Smooth muscle cell (in vitro differentiated cells): ENCODE measurements at regions not wholly inside any gene's neighbourhood (a gene's known extent, or its start where the extent isn't known, plus 50 kb on each side); places are given as distances from the start of the nearest gene placed in this dataset.

ENCODE experiments used
- DNase-seq: peaks from one replicate; lab custom pipeline; 2025; ENCODE audit not compliant: unreplicated experiment; lab: John Stamatoyannopoulos, UW
- H2AFZ ChIP-seq: fragments of 200-600 bp; sonication (generic); 2 replicates; pipeline ENCODE4 v1.6.0; 2016; ENCODE audit warnings: antibody characterized with exemption, low read depth, mild to moderate bottlenecking
- H3F3A ChIP-seq: fragments of 200-600 bp; sonication (generic); 2 replicates; pipeline ENCODE4 v1.6.0; 2017; ENCODE audit warnings: antibody characterized with exemption, low read depth
- H3K27ac ChIP-seq: fragments of 200-600 bp; sonication (generic); 2 replicates; pipeline ENCODE4 v1.5.1; 2016; ENCODE audit warnings: low read depth, mild to moderate bottlenecking
- H3K27me3 ChIP-seq: fragments of 200-600 bp; sonication (generic); 2 replicates; pipeline ENCODE4 v1.6.1; 2016; ENCODE audit warnings: low read depth, mild to moderate bottlenecking
- H3K36me3 ChIP-seq: fragments of 200-600 bp; sonication (generic); 2 replicates; pipeline ENCODE4 v1.5.1; 2016; ENCODE audit warnings: low read depth
- H3K4me1 ChIP-seq: fragments of 200-600 bp; sonication (generic); 2 replicates; pipeline ENCODE4 v1.5.1; 2016; ENCODE audit warnings: low read depth
- H3K4me2 ChIP-seq: fragments of 200-600 bp; sonication (generic); 2 replicates; pipeline ENCODE4 v1.6.0; 2016; ENCODE audit warnings: mild to moderate bottlenecking
- H3K4me3 ChIP-seq: fragments of 200-600 bp; sonication (generic); 2 replicates; pipeline ENCODE4 v1.5.1; 2016; ENCODE audit warnings: mild to moderate bottlenecking
- H3K79me2 ChIP-seq: fragments of 200-600 bp; sonication (generic); 2 replicates; pipeline ENCODE4 v1.6.0; 2016; ENCODE audit warnings: low read depth, mild to moderate bottlenecking
- H3K9ac ChIP-seq: fragments of 200-600 bp; sonication (generic); 2 replicates; pipeline ENCODE4 v1.6.0; 2016; ENCODE audit warnings: low read depth
- H3K9me3 ChIP-seq: fragments of 200-600 bp; sonication (generic); replicated peaks from 2 replicates; pipeline ENCODE4 v1.5.1; 2016; ENCODE audit warnings: low read depth
- H4K20me1 ChIP-seq: fragments of 200-600 bp; sonication (generic); 2 replicates; pipeline ENCODE4 v1.6.0; 2016; ENCODE audit warnings: low read depth
- WGBS: methylation state at CpG from one replicate; pipeline ENCODE4 v1.1.7; 2016; ENCODE audit warnings: low lambda C conversion rate; 5-methylcytosine and 5-hydroxymethylcytosine counted together
- TF ChIP-seq, protein P1 (sequence below): fragments of 200-600 bp; sonication (generic); IDR thresholded peaks from 2 replicates; pipeline ENCODE4 v1.5.1; 2017; ENCODE audit warnings: borderline replicate concordance, mild to moderate bottlenecking, antibody characterized with exemption; ENCODE audit not compliant: insufficient read depth, poor library complexity, severe bottlenecking

GRCh38 chr3:127056281-127056680 is 73.4 kb downstream of the PLXNA1 start:
- H3K9me3 ChIP-seq = peaks cover 9% of the 10 kb centered on the region
- H2AFZ ChIP-seq = no peak overlapping the region
- H4K20me1 ChIP-seq = no peaks in the 10 kb centered on the region
- no peaks in the 10 kb centered on the region for H3K4me1 ChIP-seq
- TF ChIP-seq, protein P1, sequence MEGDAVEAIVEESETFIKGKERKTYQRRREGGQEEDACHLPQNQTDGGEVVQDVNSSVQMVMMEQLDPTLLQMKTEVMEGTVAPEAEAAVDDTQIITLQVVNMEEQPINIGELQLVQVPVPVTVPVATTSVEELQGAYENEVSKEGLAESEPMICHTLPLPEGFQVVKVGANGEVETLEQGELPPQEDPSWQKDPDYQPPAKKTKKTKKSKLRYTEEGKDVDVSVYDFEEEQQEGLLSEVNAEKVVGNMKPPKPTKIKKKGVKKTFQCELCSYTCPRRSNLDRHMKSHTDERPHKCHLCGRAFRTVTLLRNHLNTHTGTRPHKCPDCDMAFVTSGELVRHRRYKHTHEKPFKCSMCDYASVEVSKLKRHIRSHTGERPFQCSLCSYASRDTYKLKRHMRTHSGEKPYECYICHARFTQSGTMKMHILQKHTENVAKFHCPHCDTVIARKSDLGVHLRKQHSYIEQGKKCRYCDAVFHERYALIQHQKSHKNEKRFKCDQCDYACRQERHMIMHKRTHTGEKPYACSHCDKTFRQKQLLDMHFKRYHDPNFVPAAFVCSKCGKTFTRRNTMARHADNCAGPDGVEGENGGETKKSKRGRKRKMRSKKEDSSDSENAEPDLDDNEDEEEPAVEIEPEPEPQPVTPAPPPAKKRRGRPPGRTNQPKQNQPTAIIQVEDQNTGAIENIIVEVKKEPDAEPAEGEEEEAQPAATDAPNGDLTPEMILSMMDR = no peak
- no peak overlapping the region for H3K4me2 ChIP-seq
- H3K4me3 ChIP-seq = no peak overlapping the region
- H3F3A ChIP-seq = no peaks in the 10 kb centered on the region
- 89% methylated on average over 13 of the region's 17 CpGs for WGBS
- H3K9ac ChIP-seq = no peak overlapping the region
- H3K27me3 ChIP-seq = no peaks in the 10 kb centered on the region
- no peak overlapping the region for H3K27ac ChIP-seq
- no peak for DNase-seq
- H3K36me3 ChIP-seq = no peaks in the 10 kb centered on the region
- H3K79me2 ChIP-seq = no peaks in the 10 kb centered on the region

GRCh38 chr3:127056976-127057375 is 74.1 kb downstream of the PLXNA1 start:
- H3K4me2 ChIP-seq = no peak overlapping the region
- no peaks in the 10 kb centered on the region for H3K36me3 ChIP-seq
- no peaks in the 10 kb centered on the region for H3K27me3 ChIP-seq
- no peaks in the 10 kb centered on the region for H3K79me2 ChIP-seq
- no peak overlapping the region for H3K4me3 ChIP-seq
- H3K9ac ChIP-seq = no peak overlapping the region
- 85% methylated on average over 2 of the region's 2 CpGs for WGBS
- DNase-seq = no peak
- H4K20me1 ChIP-seq = no peaks in the 10 kb centered on the region
- no peak overlapping the region for H3K27ac ChIP-seq
- H3F3A ChIP-seq = no peaks in the 10 kb centered on the region
- TF ChIP-seq, protein P1 = no peak
- no peaks in the 10 kb centered on the region for H3K4me1 ChIP-seq
- H2AFZ ChIP-seq = no peak overlapping the region
- peaks cover 9% of the 10 kb centered on the region for H3K9me3 ChIP-seq

- Histone ChIP-seq H4K20me1 (no peaks in the 10 kb centered on the region), H3K4me3 (no peak overlapping the region), H3K9ac (no peak overlapping the region), H3K27ac (no peak overlapping the region), H3K4me2 (no peak overlapping the region), H3K27me3 (no peaks in the 10 kb centered on the region), H2AFZ (no peak overlapping the region), H3K4me1 (no peaks in the 10 kb centered on the region), H3K79me2 (no peaks in the 10 kb centered on the region), H3K36me3 (no peaks in the 10 kb centered on the region), H3F3A (no peaks in the 10 kb centered on the region), H3K9me3 (peaks cover 9% of the 10 kb centered on the region)
- WGBS = 87% methylated on average over 4 of the region's 4 CpGs
- DNase-seq = no peak
- TF ChIP-seq, protein P1 = no peak
These were observed 76.2 kb downstream of the PLXNA1 start for GRCh38 chr3:127059072-127059471.

GRCh38 chr3:127061641-127062040 is 78.7 kb downstream of the PLXNA1 start:
- no peaks in the 10 kb centered on the region for H3K36me3 ChIP-seq
- peaks cover 8% of the 10 kb centered on the region for H3K9me3 ChIP-seq
- WGBS = 35% methylated on average over 6 of the region's 6 CpGs
- H3K4me1 ChIP-seq = peaks cover 5% of the 10 kb centered on the region
- no peaks in the 10 kb centered on the region for H3K27me3 ChIP-seq
- H3K79me2 ChIP-seq = no peaks in the 10 kb centered on the region
- DNase-seq = no peak
- no peak overlapping the region for H3K27ac ChIP-seq
- no peak overlapping the region for H2AFZ ChIP-seq
- H3K4me3 ChIP-seq = no peak overlapping the region
- H3K4me2 ChIP-seq = no peak overlapping the region
- no peaks in the 10 kb centered on the region for H4K20me1 ChIP-seq
- no peaks in the 10 kb centered on the region for H3F3A ChIP-seq
- no peak overlapping the region for H3K9ac ChIP-seq
- TF ChIP-seq, protein P1 = no peak
